ENCODE measurements at regions not wholly inside any gene's neighbourhood (a gene's known extent, or its start where the extent isn't known, plus 50 kb on each side); places are given as distances from the start of the nearest gene placed in this dataset.

- H3K4me3 ChIP-seq, result no peak overlapping the region
- no peaks in the 10 kb centered on the region for H3K27me3 ChIP-seq (replicated peaks; ENCODE audit: insufficient read depth)
- intact Hi-C loops (cut with DNase I), result no loop called here
- H3K4me1 ChIP-seq (replicated peaks), result no peaks in the 10 kb centered on the region
- H3K27ac ChIP-seq, result no peak overlapping the region
- no peak for TF ChIP-seq POLR2AphosphoS5 (IDR thresholded peaks at IDR 0.05)
- no peak for TF ChIP-seq CTCF (IDR thresholded peaks at IDR 0.05)
- TF ChIP-seq POLR2A (IDR thresholded peaks at IDR 0.05), result no peak
- H3K9me3 ChIP-seq, result no peaks in the 10 kb centered on the region
- no peak for DNase-seq (ENCODE audit: low spot score)
- 91% methylated on average over 4 of the region's 4 CpGs for WGBS
- H3K36me3 ChIP-seq, result no peaks in the 10 kb centered on the region
Observed at GRCh38 chr2:128501700-128502099, 183.0 kb upstream of the HS6ST1 start.

GRCh38 chr2:128502200-128502599 is 183.5 kb upstream of the HS6ST1 start:
- Histone ChIP-seq H3K27ac (no peak overlapping the region), H3K4me1 (replicated peaks) (no peaks in the 10 kb centered on the region), H3K36me3 (no peaks in the 10 kb centered on the region), H3K9me3 (no peaks in the 10 kb centered on the region), H3K27me3 (replicated peaks; ENCODE audit: insufficient read depth) (no peaks in the 10 kb centered on the region), H3K4me3 (no peak overlapping the region)
- intact Hi-C loops (cut with DNase I), result no loop called here
- no peak for DNase-seq (ENCODE audit: low spot score)
- 95% methylated on average over 8 of the region's 8 CpGs for WGBS
- no peak for TF ChIP-seq POLR2AphosphoS5 (IDR thresholded peaks at IDR 0.05)
- TF ChIP-seq POLR2A (IDR thresholded peaks at IDR 0.05), result no peak
- TF ChIP-seq CTCF (IDR thresholded peaks at IDR 0.05), result no peak

- intact Hi-C loops (cut with DNase I), result no loop called here
- Histone ChIP-seq H3K36me3 (no peaks in the 10 kb centered on the region), H3K9me3 (no peaks in the 10 kb centered on the region), H3K27ac (no peak overlapping the region), H3K4me1 (replicated peaks) (no peaks in the 10 kb centered on the region), H3K27me3 (replicated peaks; ENCODE audit: insufficient read depth) (no peaks in the 10 kb centered on the region), H3K4me3 (no peak overlapping the region)
- DNase-seq (ENCODE audit: low spot score), result no peak
- 95% methylated on average over 12 of the region's 12 CpGs for WGBS
- TF ChIP-seq POLR2AphosphoS5 (IDR thresholded peaks at IDR 0.05) (no peak), POLR2A (IDR thresholded peaks at IDR 0.05) (no peak), CTCF (IDR thresholded peaks at IDR 0.05) (no peak)
Observed at GRCh38 chr2:128502638-128503246, 184.1 kb upstream of the HS6ST1 start.

GRCh38 chr2:128503399-128504245 is 185.0 kb upstream of the HS6ST1 start:
- no peak overlapping the region for H3K4me3 ChIP-seq
- no peak for DNase-seq (ENCODE audit: low spot score)
- H3K27me3 ChIP-seq (replicated peaks; ENCODE audit: insufficient read depth), result no peaks in the 10 kb centered on the region
- no peaks in the 10 kb centered on the region for H3K4me1 ChIP-seq (replicated peaks)
- 70% methylated on average over 19 of the region's 19 CpGs for WGBS
- H3K9me3 ChIP-seq, result no peaks in the 10 kb centered on the region
- no peak for TF ChIP-seq POLR2A (IDR thresholded peaks at IDR 0.05)
- TF ChIP-seq POLR2AphosphoS5 (IDR thresholded peaks at IDR 0.05), result no peak
- TF ChIP-seq CTCF (IDR thresholded peaks at IDR 0.05), result no peak
- H3K27ac ChIP-seq, result no peak overlapping the region
- no peaks in the 10 kb centered on the region for H3K36me3 ChIP-seq
- intact Hi-C loops (cut with DNase I), result no loop called here

All from prostate gland (tissue), 2 donors.